Breast epithelium (tissue), 3 donors: ENCODE measurements at regions not wholly inside any gene's neighbourhood (a gene's known extent, or its start where the extent isn't known, plus 50 kb on each side); places are given as distances from the start of the nearest gene placed in this dataset.

ENCODE experiments used
- POLR2A ChIP-seq: fragments of 450-650 bp; IDR thresholded peaks from one replicate; pipeline ENCODE4 v1.6.1; 2016; ENCODE audit warnings: antibody characterized with exemption, mild to moderate bottlenecking, moderate library complexity
- POLR2AphosphoS5 ChIP-seq, 3 donors: sonication (generic); formaldehyde crosslinking; IDR thresholded peaks; one replicate each; pipeline ENCODE4 v1.6.1; 2017; ENCODE audit warnings: antibody characterized with exemption in 3 of 3
- TF ChIP-seq, protein P1 (sequence below), 3 donors: fragments of 450-650 bp; IDR thresholded peaks; one replicate each; pipeline ENCODE4 v1.5.1; 2016 to 2017; ENCODE audit warnings: antibody characterized with exemption in 3 of 3, mild to moderate bottlenecking in 3 of 3, moderate library complexity in 3 of 3

DNA sequence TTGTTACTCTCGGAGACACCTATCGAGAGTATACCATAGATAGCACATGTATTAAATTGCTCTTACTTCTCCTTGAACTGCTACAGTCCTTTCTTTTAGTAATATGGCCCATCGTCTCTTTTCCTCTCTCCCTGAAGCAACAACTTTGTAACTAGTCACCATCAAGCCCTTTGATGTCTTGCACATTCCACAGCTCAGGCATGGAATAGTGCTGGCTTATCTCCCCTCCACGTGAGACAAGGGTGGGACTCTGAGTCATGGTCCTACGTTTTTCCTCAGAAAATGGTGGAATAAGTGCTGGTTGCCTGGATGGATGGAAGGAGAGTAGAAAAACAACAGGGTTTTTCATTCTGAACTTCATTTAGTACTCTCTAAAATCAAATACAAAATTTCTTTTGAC is 163.3 kb upstream of the MBNL1 start:
- TF ChIP-seq POLR2AphosphoS5 (IDR thresholded peaks at IDR 0.05) = no peak
- TF ChIP-seq, protein P1, sequence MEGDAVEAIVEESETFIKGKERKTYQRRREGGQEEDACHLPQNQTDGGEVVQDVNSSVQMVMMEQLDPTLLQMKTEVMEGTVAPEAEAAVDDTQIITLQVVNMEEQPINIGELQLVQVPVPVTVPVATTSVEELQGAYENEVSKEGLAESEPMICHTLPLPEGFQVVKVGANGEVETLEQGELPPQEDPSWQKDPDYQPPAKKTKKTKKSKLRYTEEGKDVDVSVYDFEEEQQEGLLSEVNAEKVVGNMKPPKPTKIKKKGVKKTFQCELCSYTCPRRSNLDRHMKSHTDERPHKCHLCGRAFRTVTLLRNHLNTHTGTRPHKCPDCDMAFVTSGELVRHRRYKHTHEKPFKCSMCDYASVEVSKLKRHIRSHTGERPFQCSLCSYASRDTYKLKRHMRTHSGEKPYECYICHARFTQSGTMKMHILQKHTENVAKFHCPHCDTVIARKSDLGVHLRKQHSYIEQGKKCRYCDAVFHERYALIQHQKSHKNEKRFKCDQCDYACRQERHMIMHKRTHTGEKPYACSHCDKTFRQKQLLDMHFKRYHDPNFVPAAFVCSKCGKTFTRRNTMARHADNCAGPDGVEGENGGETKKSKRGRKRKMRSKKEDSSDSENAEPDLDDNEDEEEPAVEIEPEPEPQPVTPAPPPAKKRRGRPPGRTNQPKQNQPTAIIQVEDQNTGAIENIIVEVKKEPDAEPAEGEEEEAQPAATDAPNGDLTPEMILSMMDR (IDR thresholded peaks at IDR 0.05) = no peak
- TF ChIP-seq POLR2A = no peak
